CD4-positive, alpha-beta T cell treated with Interferon alpha-2 for 1 hour (primary cell): ENCODE measurements at regions not wholly inside any gene's neighbourhood (a gene's known extent, or its start where the extent isn't known, plus 50 kb on each side); places are given as distances from the start of the nearest gene placed in this dataset.

Experiments used
- DNase-seq, 2 donors: peaks; one replicate each; pipeline ENCODE4 v3.0.0-alpha.2; 2020 to 2022

DNA sequence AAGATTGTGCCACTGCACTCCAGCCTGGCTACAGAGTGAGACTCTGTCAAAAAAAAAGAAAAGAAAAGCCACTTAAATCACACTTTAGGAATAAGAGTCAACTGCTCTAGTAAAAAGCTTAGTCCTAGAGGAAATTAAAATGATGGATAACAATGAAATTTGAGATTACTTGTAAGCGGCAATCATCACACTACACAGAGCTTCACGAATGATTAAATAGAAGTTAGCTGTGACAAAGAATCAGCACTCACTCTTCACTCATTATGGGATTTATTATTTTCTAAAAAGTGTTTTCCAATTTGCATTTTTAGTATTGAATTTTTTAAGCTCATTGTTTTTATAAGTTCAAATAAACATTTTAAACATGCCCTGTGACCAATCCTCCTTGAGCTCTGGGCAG, 718.0 kb downstream of the UTRN start:
- no peak for DNase-seq

DNA sequence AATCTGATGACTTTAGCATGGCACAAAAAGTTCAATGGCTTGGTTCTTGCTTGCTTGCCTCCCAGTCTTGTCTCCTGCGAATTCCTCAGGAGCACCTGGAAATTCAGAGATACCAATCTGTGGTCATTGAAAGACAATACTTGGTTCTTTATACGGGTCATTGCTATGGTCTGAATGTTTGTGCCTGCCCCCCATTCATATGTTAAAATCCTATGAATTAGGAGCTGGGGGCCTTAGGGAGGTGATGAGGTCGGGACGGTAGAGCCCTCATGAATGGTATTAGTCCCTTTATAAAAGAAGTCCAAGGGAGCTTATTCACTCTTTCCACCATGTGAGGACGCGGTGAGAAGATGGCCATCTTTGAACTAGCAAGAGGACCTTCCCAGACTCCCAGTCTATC, 721.8 kb downstream of the UTRN start:
- DNase-seq: no peak

- no peak for DNase-seq
Observed at GRCh38 chr6:145008715-145009114, 723.6 kb downstream of the UTRN start.

- no peak for DNase-seq
Observed at GRCh38 chr6:145009711-145010110, 724.6 kb downstream of the UTRN start.

GRCh38 chr6:145012039-145012662, 723.2 kb downstream of the EPM2A start:
- DNase-seq: no peak

- DNase-seq: peak in 1 of 2 donors; percentile 5
Observed at GRCh38 chr6:145015739-145016558, 719.4 kb downstream of the EPM2A start.

DNA sequence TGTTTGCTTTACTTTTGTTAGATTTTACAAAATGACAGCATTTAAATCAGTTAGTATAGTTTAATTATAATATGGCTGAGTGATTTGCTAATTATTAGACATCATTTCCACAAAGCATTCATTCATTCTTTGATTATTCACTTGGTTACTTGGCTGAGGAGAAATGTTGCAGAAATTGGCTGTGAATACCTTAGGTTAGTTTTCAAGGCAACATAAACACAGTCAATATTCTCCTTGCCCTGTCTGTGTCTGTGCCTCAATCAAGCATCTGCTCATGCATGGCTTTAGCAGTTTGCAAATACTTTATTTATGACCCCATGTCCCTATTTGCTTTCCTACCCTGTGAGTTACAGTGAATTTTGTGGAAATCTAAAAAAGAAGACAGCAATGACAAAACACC, 718.3 kb downstream of the EPM2A start:
- no peak for DNase-seq

DNA sequence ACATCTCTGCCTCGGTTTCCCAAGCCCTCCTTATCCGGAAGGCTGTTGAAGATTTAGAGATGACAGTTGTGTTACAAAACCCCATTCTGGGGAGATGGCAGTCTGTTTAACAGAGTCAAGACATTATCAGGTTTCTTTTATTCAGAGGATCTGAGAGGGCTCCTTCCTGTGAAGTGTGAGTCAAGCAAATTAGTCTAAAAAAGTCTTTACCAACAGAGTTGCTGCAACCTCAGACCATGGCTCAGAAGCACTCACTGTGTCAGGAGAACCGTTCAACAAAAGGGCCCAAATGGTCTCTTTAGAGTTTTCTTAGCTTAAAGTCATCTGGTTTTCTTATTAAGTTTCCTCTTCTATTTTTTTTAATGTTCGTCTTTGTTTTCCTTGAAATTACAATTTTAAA, 717.8 kb downstream of the EPM2A start:
- DNase-seq: no peak

DNA sequence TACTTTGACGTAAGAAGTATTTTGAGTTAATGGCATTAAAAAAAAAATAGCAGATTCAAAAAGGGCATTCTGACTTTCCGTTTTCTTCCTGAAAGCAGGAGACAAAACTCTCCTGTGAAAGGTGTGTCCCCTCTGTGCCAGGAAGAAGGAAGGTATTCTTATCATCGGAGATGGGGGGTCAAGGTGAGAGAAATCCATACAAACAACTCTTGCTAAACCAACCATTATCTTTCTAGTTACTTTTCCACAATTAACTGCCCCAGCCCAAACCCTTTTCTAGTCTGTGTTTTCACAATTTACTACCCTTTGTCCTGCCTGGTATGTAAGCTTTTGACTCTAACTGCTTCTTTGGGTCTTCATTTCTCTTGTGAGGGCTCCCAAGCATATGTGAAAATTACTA, 717.3 kb downstream of the EPM2A start:
- DNase-seq: no peak

DNA sequence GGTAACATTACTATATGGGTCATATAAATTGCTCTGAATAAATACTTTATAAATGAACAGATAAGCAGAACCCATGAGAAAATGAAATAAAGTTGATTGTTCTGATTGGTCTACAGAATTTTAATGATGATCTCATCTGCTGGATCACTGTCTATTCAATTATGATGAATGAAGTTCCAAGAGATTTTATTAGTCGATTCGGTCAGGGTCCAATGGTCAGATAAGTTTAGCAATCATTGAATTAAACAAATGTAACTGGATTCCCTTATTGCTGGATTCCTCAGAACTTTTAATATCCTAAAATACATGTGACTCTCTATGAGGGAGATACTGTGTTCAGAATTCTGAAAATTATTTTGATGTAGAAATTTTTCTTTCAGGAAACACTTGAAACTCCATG, 715.2 kb downstream of the EPM2A start:
- no peak for DNase-seq

DNA sequence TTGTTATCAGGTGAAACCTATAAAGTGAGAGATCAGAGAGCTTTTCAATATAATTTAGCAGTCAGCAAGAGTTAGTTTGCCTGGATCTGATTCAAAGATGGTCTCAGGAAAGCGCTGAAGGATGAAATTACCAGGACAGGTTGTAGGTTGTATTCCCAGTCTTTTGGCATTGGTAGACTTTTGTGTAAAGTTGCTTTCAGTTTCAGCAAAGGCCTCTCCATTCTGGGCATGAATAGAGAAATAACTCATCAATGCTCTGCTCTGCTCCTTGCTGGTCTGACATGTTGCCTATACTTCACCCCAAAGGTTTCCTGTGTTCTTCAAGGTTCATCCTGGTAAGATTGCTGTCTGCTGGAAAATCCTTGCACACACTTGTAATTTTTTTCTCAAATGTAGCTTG, 714.8 kb downstream of the EPM2A start:
- no peak for DNase-seq

DNA sequence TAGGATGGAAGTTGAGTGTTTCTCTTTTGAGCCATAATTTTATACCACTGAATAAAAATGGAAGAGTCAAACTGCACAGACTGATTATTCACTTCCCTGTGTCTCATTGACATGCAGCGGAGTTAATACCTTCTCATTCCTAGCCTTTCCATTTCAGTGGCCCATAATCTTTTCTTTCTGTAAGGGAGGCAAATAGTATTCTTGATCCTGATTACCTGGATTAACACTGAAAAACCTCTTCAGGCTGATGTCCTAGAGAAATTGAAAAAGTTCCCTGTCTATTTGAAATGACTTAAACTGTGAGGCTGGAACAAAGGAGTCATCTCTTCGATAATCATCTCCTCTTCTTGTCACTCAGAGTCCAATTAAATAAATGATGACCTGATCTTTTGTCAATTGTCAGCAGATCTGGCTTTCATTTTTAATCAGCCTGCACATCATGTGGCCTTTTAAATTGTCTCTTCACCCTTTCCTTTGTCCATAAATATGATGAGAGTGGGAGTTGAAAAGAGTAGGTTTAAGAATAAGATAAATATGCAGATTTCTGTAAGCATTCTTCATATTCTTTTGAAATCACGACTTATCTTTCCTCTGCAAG, 713.0 kb downstream of the EPM2A start:
- no peak for DNase-seq

GRCh38 chr6:145023116-145023726, 712.1 kb downstream of the EPM2A start:
- no peak for DNase-seq

DNA sequence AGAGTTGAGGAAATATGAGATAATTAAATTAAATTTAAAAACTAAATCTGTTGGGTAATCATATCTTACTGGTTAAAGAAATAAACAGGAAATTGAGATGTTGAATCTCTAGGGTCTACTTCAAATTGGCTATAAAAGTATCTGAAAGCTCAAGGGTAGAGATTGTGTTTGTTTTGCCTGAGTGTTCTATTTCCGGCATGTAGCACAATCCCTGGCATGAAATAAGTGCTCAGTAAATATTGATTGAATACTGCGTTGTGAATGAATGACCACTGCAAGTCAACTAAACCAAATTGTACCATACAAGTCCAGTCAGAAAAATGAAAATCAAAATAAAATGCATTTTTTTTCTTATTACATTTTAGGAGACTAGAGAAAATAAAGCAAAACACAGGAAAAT, 709.8 kb downstream of the EPM2A start:
- DNase-seq: no peak

DNA sequence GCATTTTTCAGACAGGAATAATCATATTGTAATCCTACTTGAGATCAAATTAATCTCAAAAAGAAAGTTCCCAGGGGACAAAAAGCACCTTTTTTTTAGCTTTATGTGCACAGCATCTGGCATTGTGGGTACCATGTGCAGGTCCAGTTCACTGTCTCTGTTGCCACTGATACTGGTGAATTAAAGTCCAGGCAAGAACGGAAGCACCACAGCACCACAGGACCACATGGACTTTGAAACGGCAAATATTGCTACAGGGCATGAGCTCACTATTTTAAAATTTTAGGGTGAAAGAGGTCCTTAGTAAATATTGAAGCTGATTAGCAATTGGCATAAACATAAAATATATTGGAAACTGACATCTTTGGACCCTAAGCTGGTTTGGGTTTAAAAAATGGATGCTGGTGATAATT, 709.0 kb downstream of the EPM2A start:
- DNase-seq: no peak

- DNase-seq: peak in 1 of 2 donors; percentile 7
Observed at GRCh38 chr6:145028144-145028818, 707.0 kb downstream of the EPM2A start.

- no peak for DNase-seq
Observed at GRCh38 chr6:145031001-145031400, 704.3 kb downstream of the EPM2A start.

DNA sequence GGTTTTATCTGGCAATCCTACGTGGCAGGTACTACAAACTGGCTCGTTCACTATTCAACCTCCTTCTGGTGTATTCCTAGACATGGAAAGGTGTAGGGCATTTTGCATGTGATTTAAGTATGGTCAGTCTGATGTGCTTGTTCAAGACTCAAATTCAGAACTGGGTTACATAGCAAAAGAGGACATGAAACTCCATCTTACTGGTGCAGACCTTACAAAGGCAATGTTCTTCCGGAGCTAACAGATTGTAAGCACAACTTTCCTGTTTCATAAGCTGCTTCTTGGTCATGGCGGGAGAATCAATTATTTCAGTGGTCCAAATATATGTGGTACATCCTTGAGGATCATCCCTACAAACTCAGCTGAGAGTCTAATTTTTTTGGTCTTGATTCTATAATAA, 703.4 kb downstream of the EPM2A start:
- no peak for DNase-seq

DNA sequence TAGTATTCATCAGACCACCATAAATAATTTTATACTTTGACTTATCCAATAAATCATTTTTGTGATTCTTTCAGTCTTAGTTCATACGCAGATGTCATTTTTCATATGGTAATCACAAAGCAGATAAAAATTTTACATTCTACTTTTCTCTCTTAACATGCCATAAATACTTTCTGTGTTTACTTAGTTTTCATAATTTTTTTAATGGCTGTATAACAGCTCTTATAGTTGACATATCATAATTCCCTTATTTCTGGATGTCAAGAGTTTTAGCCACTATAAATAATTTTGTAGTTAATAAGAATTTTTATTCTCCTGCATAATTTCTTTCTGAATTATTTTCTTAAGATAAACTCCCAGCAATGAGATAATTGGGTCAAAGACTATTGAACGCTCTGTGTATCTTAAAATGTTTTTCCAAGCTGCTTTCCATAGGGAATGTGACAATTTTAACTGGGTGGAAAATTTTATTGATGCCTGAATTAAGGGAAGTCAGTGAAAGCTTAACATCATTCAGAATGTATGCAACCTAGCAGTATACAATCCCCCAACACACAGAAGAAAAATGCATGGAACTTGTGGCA, 702.7 kb downstream of the EPM2A start:
- DNase-seq: no peak

GRCh38 chr6:145034664-145035063, 700.7 kb downstream of the EPM2A start:
- no peak for DNase-seq

- no peak for DNase-seq
Observed at GRCh38 chr6:145036236-145036635, 699.1 kb downstream of the EPM2A start.

DNA sequence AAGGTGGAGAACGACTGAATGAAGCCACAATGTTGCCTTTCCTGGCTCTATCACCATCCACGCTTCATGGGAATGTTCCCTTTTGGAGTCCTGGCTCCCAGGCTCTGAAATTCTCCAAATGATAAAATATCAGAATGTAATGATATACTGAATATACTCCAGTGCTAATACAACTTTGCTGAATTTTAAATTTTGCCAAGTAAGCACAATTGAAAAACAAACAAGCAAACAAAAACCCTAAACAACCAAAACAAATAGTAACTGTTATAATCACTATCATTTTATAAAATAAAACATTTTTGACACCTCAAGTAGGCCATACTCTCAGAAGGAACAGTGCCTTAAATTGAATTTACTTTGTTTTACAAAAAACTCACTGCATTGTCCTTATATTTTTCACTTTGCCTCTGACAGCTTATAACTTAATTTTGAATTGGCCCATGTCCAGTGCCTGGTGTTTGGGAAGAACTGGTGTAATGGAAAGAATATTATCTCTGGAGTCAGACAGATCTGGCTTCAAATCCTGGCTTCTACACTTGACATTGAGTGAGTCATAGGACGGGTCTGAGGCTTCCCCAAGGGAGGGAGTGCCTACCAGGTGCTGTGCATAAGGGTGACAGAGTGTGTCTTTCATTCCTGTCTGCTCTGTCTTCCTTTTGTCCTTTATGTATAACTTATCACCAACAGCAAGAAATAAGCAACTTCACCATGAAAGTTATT, 698.3 kb downstream of the EPM2A start:
- DNase-seq: no peak
